ENCODE measurements at regions not wholly inside any gene's neighbourhood (a gene's known extent, or its start where the extent isn't known, plus 50 kb on each side); places are given as distances from the start of the nearest gene placed in this dataset.

GRCh38 chr1:242586360-242586680, 61.8 kb upstream of the PLD5 start (continued):
- TF ChIP-seq, protein P1, sequence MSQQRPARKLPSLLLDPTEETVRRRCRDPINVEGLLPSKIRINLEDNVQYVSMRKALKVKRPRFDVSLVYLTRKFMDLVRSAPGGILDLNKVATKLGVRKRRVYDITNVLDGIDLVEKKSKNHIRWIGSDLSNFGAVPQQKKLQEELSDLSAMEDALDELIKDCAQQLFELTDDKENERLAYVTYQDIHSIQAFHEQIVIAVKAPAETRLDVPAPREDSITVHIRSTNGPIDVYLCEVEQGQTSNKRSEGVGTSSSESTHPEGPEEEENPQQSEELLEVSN (IDR thresholded peaks at IDR 0.05) = no peak
